DOHH2 (cell line): ENCODE measurements at regions not wholly inside any gene's neighbourhood (a gene's known extent, or its start where the extent isn't known, plus 50 kb on each side); places are given as distances from the start of the nearest gene placed in this dataset.

Experiments used
- H3F3A ChIP-seq: fragments of 200-600 bp; sonication (generic), shearing (Covaris generic); 2 replicates; pipeline ENCODE4 v1.6.0; 2016; ENCODE audit warnings: antibody characterized with exemption, mild to moderate bottlenecking; ENCODE audit not compliant: control insufficient read depth, insufficient read depth
- H3K27ac ChIP-seq: fragments of 200-600 bp; sonication (generic); 2 replicates; pipeline ENCODE4 v1.5.1; 2014; ENCODE audit warnings: low read depth, mild to moderate bottlenecking, low read length, moderate library complexity
- H3K27me3 ChIP-seq: fragments of 200-600 bp; sonication (generic); 2 replicates; pipeline ENCODE4 v1.6.1; 2014; ENCODE audit warnings: mild to moderate bottlenecking, low read length, mixed read lengths; ENCODE audit not compliant: control insufficient read depth
- H3K36me3 ChIP-seq: fragments of 200-600 bp; sonication (generic); 2 replicates; pipeline ENCODE4 v1.6.1; 2014; ENCODE audit warnings: mild to moderate bottlenecking, low read length, moderate library complexity, mixed read lengths; ENCODE audit not compliant: control insufficient read depth
- H3K4me1 ChIP-seq: fragments of 200-600 bp; sonication (generic); 2 replicates; pipeline ENCODE4 v1.6.1; 2014; ENCODE audit warnings: mild to moderate bottlenecking, low read length, mixed read lengths; ENCODE audit not compliant: control insufficient read depth
- H3K4me2 ChIP-seq: fragments of 200-600 bp; sonication (generic); 2 replicates; pipeline ENCODE4 v1.6.0; 2014; ENCODE audit warnings: mild to moderate bottlenecking, low read length, moderate library complexity
- H3K4me3 ChIP-seq: fragments of 200-600 bp; sonication (generic); 2 replicates; pipeline ENCODE4 v1.5.1; 2014; ENCODE audit warnings: mild to moderate bottlenecking, low read length, mixed read lengths
- H3K79me2 ChIP-seq: fragments of 200-600 bp; sonication (generic); 2 replicates; pipeline ENCODE4 v1.6.1; 2014; ENCODE audit warnings: mild to moderate bottlenecking, low read length, mixed read lengths; ENCODE audit not compliant: control insufficient read depth
- H3K9me2 ChIP-seq: fragments of 200-600 bp; sonication (generic); replicated peaks from 2 replicates; pipeline ENCODE4 v1.6.1; 2014; ENCODE audit warnings: mild to moderate bottlenecking, low read length, mixed read lengths; ENCODE audit not compliant: control insufficient read depth
- H3K9me3 ChIP-seq: fragments of 200-600 bp; sonication (generic); 2 replicates; pipeline ENCODE4 v1.6.1; 2014; ENCODE audit warnings: antibody characterized with exemption, low read length, mixed read lengths; ENCODE audit not compliant: control insufficient read depth, insufficient read depth
- H4K20me1 ChIP-seq: fragments of 200-600 bp; sonication (generic); 2 replicates; pipeline ENCODE4 v1.6.0; 2014; ENCODE audit warnings: low read depth, mild to moderate bottlenecking, antibody characterized with exemption, low read length, moderate library complexity; ENCODE audit not compliant: control insufficient read depth, insufficient read depth
- CTCF ChIP-seq: fragments of 200-600 bp; sonication (generic); IDR thresholded peaks from one replicate; pipeline ENCODE4 v1.5.1; 2014; ENCODE audit warnings: antibody characterized with exemption, mild to moderate bottlenecking, low read depth, low read length; ENCODE audit not compliant: poor library complexity, severe bottlenecking
- EZH2phosphoT487 ChIP-seq: fragments of 200-600 bp; sonication (generic); IDR thresholded peaks from 2 replicates; pipeline ENCODE4 v1.6.1; 2017; ENCODE audit warnings: borderline replicate concordance, mild to moderate bottlenecking, antibody characterized with exemption, low read length, moderate library complexity, mixed read lengths

GRCh38 chr10:91043173-91043910 lies 122.5 kb upstream of the ANKRD1 start:
- no peak overlapping the region for H3K4me2 ChIP-seq
- no peaks in the 10 kb centered on the region for H3K27me3 ChIP-seq
- no peaks in the 10 kb centered on the region for H4K20me1 ChIP-seq
- H3K9me3 ChIP-seq: no peaks in the 10 kb centered on the region
- no peaks in the 10 kb centered on the region for H3K36me3 ChIP-seq
- H3K4me1 ChIP-seq: no peaks in the 10 kb centered on the region
- TF ChIP-seq EZH2phosphoT487: no peak
- peak; percentile 31 for TF ChIP-seq CTCF
- no peaks in the 10 kb centered on the region for H3K79me2 ChIP-seq
- no peaks in the 10 kb centered on the region for H3K9me2 ChIP-seq
- H3K4me3 ChIP-seq: no peak overlapping the region
- no peak overlapping the region for H3K27ac ChIP-seq
- no peaks in the 10 kb centered on the region for H3F3A ChIP-seq

GRCh38 chr10:91046869-91047268 lies 126.0 kb upstream of the ANKRD1 start:
- Histone ChIP-seq H3K9me2 (no peaks in the 10 kb centered on the region), H3K27ac (no peak overlapping the region), H3K4me2 (no peak overlapping the region), H3K27me3 (no peaks in the 10 kb centered on the region), H3F3A (no peaks in the 10 kb centered on the region), H3K4me1 (no peaks in the 10 kb centered on the region), H3K9me3 (no peaks in the 10 kb centered on the region), H3K4me3 (no peak overlapping the region), H4K20me1 (no peaks in the 10 kb centered on the region), H3K36me3 (no peaks in the 10 kb centered on the region), H3K79me2 (no peaks in the 10 kb centered on the region)
- TF ChIP-seq CTCF (no peak), EZH2phosphoT487 (no peak)

GRCh38 chr10:91048380-91048779 lies 127.5 kb upstream of the ANKRD1 start:
- no peaks in the 10 kb centered on the region for H3K27me3 ChIP-seq
- H3K4me2 ChIP-seq: no peak overlapping the region
- H4K20me1 ChIP-seq: no peaks in the 10 kb centered on the region
- TF ChIP-seq EZH2phosphoT487: no peak
- no peak for TF ChIP-seq CTCF
- H3K27ac ChIP-seq: no peak overlapping the region
- no peaks in the 10 kb centered on the region for H3K4me1 ChIP-seq
- H3F3A ChIP-seq: no peaks in the 10 kb centered on the region
- H3K9me2 ChIP-seq: no peaks in the 10 kb centered on the region
- no peak overlapping the region for H3K4me3 ChIP-seq
- H3K79me2 ChIP-seq: no peaks in the 10 kb centered on the region
- no peaks in the 10 kb centered on the region for H3K36me3 ChIP-seq
- no peaks in the 10 kb centered on the region for H3K9me3 ChIP-seq
